Natural killer cell treated with Interleukin-12 subunit alpha and Interleukin-12 subunit beta and Interleukin-15 and Interleukin-18, amount 100 ng/mL, for 72 hours (primary cell): ENCODE measurements at regions not wholly inside any gene's neighbourhood (a gene's known extent, or its start where the extent isn't known, plus 50 kb on each side); places are given as distances from the start of the nearest gene placed in this dataset.
"Not testable (repeated sequence)": the region's sequence is repeated elsewhere in the genome, so short reads cannot be mapped to it uniquely, and the experiment has no call there.

Experiments used
- ATAC-seq, 2 donors: fragments of 150-1000 bp; cut with Tn5 transposase in 1 of 2; sonication (Bioruptor Pico), chemical (Tn5 transposase) in 1 of 2; 2 replicates each; pipeline ENCODE4 v1.10.0; 2021
- DNase-seq: peaks from one replicate; pipeline ENCODE4 v3.0.0; 2022; ENCODE audit warnings: low spot score
- H3K27ac Mint-ChIP-seq, 2 donors: 1 replicate in 1 of 2; 2 replicates in 1 of 2; pipeline ENCODE4 v1.8.0; 2022; ENCODE audit warnings: mixed read lengths in 2 of 2, mild to moderate bottlenecking in 1 of 2, moderate library complexity in 1 of 2
- H3K27me3 Mint-ChIP-seq, 2 donors: 1 replicate in 1 of 2; 2 replicates in 1 of 2; pipeline ENCODE4 v1.8.0; 2022; ENCODE audit warnings: mixed read lengths in 2 of 2
- H3K36me3 Mint-ChIP-seq: one replicate; pipeline ENCODE4 v1.8.0; 2022; ENCODE audit warnings: mixed read lengths
- H3K4me1 Mint-ChIP-seq, 2 donors: 1 replicate in 1 of 2; 2 replicates in 1 of 2; pipeline ENCODE4 v1.8.0; 2022; ENCODE audit warnings: low read depth in 2 of 2, mixed read lengths in 2 of 2, mild to moderate bottlenecking in 1 of 2
- H3K4me3 Mint-ChIP-seq: one replicate; pipeline ENCODE4 v1.8.0; 2022; ENCODE audit warnings: mixed read lengths
- H3K9me3 Mint-ChIP-seq: 2 replicates; pipeline ENCODE4 v1.8.0; 2022; ENCODE audit warnings: mixed read lengths

DNA sequence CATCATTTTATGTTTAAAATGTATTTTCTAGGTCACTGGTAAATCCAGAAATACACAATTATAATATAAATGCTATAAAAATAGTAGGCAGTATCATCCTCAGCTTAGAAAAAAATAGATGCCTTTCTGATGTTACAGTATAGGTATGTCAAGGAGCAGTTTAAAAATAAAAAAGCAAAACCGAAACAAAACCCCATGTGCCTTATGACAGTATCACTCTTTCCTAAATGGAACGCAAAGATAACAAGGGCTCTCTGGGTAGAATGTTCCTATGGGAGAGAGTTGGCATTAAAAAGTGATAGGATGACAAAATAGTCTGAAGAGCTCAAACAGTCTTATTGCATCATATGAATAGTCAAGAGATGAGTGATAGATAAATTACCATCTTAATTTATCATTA, 172.1 kb downstream of the DSC3 start:
- no peak overlapping the region for H3K4me3 Mint-ChIP-seq
- no peaks in the 10 kb centered on the region for H3K36me3 Mint-ChIP-seq
- no peak overlapping the region for H3K27ac Mint-ChIP-seq
- peaks cover 4% of the 10 kb centered on the region for H3K9me3 Mint-ChIP-seq
- ATAC-seq (no peak), DNase-seq (no peak)
- no peaks in the 10 kb centered on the region for H3K27me3 Mint-ChIP-seq
- H3K4me1 Mint-ChIP-seq = no peaks in the 10 kb centered on the region

DNA sequence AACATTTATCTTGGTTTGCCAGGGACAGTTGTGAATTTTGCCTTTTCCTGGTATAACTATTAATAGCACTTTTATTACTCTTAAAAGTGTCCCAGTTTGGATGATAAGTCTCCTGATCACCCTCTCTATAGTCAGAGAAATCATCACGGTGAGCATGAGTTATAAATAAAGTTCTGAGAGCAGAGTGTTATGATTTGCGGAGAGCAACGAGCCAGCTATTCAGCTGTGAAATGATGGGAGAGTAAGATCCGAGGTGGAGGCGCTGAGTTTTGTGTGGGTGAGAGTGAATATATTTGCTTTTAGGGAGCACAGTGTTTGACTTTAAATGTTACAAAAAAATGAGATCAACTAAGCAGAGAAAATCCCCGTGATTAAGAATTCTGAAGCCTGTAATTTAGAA, 179.6 kb downstream of the DSC3 start:
- H3K4me1 Mint-ChIP-seq = no peaks in the 10 kb centered on the region
- H3K27me3 Mint-ChIP-seq = no peaks in the 10 kb centered on the region
- no peak for DNase-seq
- H3K9me3 Mint-ChIP-seq = peaks cover 15% of the 10 kb centered on the region
- no peak overlapping the region for H3K4me3 Mint-ChIP-seq
- H3K27ac Mint-ChIP-seq = no peak overlapping the region
- peaks cover 5% of the 10 kb centered on the region for H3K36me3 Mint-ChIP-seq
- ATAC-seq = no peak

DNA sequence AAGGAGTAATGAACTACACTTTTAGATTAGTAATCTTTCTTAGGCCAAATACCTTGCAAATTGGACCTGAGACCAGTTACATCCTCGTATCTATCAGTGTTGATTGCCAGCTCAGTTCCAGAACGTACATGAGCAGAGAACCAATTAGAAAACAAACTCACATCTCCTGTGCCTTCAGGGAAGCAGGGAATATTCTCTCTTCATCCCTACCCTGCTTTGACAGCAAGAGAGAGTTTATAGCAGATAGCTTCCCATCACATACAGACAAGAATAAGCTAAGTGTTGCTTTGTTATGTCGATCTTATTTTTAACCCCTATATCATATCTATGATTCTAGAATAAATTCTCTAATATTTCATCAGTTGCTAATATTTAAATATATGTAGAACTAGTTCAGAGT, 181.8 kb downstream of the DSC3 start:
- no peak for ATAC-seq
- peaks cover 13% of the 10 kb centered on the region for H3K9me3 Mint-ChIP-seq
- H3K27me3 Mint-ChIP-seq = no peaks in the 10 kb centered on the region

DNA sequence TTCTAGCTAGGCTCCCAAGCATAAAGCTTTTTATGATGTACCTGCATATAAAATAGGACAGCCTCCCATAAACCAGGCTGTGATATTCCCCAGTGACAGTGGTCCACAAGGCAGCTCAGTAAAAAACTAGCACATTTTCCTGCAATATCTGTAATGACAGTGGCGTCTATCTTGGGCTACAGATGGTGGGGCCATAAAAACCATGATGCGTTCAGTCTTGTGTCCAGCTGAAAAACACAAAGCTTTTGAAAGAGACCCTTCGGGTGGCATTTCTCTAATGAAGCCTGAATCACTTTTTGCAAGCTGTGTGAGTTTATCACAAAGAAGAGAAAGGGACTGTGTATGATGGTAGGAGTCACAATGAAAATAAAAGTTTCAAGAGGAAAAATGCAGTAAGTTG, 183.5 kb downstream of the DSC3 start:
- Mint-ChIP-seq H3K27me3 (no peaks in the 10 kb centered on the region), H3K9me3 (peaks cover 9% of the 10 kb centered on the region), H3K27ac (no peak overlapping the region), H3K4me1 (no peaks in the 10 kb centered on the region), H3K4me3 (no peak overlapping the region), H3K36me3 (peaks cover 5% of the 10 kb centered on the region)
- ATAC-seq = no peak
- DNase-seq = no peak

More for the DNA sequence above, 181.8 kb downstream of the DSC3 start:
- Mint-ChIP-seq H3K27ac (no peak overlapping the region), H3K4me3 (no peak overlapping the region), H3K4me1 (no peaks in the 10 kb centered on the region), H3K36me3 (peaks cover 5% of the 10 kb centered on the region)
- DNase-seq = no peak

DNA sequence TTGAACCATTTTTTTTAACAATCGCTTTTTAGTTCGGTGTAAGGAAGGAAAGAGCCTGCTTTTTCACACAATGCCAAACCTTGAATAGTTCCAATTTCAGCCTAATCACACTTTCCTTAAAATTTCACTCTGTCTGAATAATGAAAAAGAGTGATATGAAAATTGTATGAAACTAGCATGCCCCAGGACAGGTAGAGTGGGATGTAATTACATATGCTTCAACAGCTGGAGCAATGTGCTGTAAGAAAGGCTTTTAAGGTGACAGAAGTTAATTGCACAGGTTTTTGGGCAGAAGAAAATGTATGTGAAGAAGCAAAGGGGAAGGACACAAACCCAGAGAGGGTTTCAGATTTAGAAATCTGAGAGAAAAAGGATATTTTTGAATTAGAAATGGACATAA, 184.0 kb downstream of the DSC3 start:
- no peaks in the 10 kb centered on the region for H3K27me3 Mint-ChIP-seq
- H3K9me3 Mint-ChIP-seq = peaks cover 9% of the 10 kb centered on the region
- no peaks in the 10 kb centered on the region for H3K4me1 Mint-ChIP-seq
- ATAC-seq (no peak), DNase-seq (no peak)
- no peak overlapping the region for H3K27ac Mint-ChIP-seq
- H3K36me3 Mint-ChIP-seq = peaks cover 5% of the 10 kb centered on the region
- no peak overlapping the region for H3K4me3 Mint-ChIP-seq

DNA sequence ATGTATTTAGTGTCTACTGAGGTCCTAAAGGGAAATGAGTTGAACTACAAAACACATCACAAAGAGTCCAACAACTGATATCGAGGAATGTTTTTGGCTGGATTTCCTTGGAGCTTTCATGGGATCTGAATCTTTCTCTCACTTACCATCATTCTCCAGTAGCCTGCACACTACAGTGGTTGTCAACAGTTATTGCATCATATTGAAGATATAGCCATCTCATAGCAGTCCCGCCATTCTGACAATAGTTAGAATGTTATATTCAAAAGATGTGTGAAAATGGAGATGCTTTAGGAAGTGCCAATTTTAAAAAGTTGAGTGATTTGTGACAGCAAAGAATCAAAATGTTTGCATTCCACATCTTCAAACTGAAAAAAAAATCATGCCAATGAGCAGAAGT, 186.8 kb downstream of the DSC3 start:
- ATAC-seq = no peak
- no peaks in the 10 kb centered on the region for H3K27me3 Mint-ChIP-seq
- no peak overlapping the region for H3K27ac Mint-ChIP-seq
- H3K4me3 Mint-ChIP-seq = no peak overlapping the region
- no peaks in the 10 kb centered on the region for H3K36me3 Mint-ChIP-seq
- peaks cover 5% of the 10 kb centered on the region for H3K9me3 Mint-ChIP-seq
- no peak for DNase-seq
- H3K4me1 Mint-ChIP-seq = no peaks in the 10 kb centered on the region

DNA sequence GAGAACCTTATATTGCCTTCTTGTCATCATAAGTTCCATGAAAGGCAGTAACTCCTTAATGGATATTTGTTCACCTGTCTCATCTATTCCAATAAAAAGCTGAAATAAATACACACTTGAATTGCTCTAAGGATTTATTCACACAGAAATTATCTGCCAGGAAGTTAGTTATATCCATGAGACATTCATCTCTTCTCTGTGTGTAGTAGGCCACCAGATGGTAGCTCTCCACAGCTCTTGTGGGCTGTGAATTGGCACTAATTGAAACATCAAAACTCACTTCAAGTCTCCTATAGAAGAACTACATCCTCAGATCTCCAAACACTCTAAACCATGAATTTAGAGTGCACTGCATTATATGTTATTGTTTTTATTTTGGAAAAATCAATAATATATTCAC, 189.6 kb downstream of the DSC3 start:
- no peak for DNase-seq
- Mint-ChIP-seq H3K36me3 (no peaks in the 10 kb centered on the region), H3K4me1 (no peaks in the 10 kb centered on the region), H3K27ac (no peak overlapping the region), H3K4me3 (no peak overlapping the region), H3K9me3 (peaks cover 7% of the 10 kb centered on the region), H3K27me3 (no peaks in the 10 kb centered on the region)
- no peak for ATAC-seq

DNA sequence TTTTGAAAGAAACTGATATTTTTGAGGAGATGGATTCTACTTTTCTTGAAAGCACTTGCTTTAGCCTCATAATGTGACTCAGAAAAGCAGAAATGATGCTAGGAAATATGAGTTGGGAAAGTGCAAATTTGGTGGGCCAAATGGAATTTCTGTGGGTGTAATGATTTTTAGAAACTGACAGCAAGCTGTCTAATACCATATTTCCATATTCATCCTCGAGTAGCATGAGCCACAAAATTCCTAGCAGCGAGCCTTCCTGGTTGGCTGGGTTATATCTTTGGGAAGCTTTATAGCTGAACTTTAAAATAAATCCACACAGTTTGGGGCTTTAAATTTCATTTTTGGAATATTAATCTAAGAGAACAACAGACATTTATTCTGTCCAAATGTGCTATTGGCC, 190.0 kb downstream of the DSC3 start:
- Mint-ChIP-seq H3K27ac (no peak overlapping the region), H3K36me3 (no peaks in the 10 kb centered on the region), H3K4me3 (no peak overlapping the region), H3K9me3 (peaks cover 8% of the 10 kb centered on the region), H3K4me1 (no peaks in the 10 kb centered on the region), H3K27me3 (no peaks in the 10 kb centered on the region)
- ATAC-seq = no peak
- no peak for DNase-seq

DNA sequence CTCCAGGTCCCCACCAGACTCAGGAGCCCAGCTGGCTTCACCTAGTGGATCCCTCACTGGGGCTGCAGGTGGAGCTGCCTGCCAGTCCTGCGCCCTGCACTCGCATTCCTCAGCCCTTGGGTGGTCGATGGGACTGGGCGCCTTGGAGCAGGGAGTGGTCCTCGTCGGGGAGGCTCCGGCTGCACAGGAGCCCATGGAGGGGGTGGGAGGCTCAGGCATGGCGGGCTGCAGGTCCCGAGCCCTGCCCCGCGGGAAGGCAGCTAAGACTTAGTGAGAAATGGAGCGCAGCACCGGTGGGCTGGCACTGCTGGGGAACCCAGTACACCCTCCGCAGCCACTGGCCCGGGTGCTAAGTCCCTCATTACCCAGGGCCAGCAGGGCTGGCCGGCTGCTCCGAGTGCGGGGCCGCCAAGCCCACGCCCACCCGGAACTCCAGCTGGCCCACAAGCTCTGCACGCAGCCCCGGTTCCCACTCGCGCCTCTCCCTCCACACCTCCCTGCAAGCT, 203.4 kb downstream of the DSC3 start:
- not testable (repeated sequence) for H3K4me3 Mint-ChIP-seq, H3K27me3 Mint-ChIP-seq, H3K27ac Mint-ChIP-seq, ATAC-seq, H3K36me3 Mint-ChIP-seq, DNase-seq, H3K4me1 Mint-ChIP-seq
- peaks cover 29% of the 10 kb centered on the region for H3K9me3 Mint-ChIP-seq

DNA sequence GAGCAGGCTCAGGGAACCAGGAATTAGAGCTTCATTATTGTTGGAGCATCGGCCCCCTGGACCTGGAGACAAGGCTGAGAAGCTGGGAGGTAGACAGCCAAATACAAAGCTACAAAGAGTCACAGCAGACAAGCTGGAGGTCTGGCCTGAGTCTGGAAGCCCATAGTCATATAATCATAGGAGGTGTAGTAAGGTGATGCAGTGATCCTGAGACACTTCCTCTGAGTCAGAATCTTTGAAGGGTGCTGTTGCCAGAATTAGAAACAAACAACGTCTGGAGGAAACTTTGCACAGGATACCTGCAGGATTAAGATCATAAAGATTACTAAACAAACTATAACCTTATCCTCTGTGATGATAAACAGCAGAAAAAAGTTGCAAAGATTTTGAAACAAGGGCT, 213.8 kb downstream of the DSC3 start:
- DNase-seq (no peak), ATAC-seq (no peak)
- Mint-ChIP-seq H3K4me1 (no peaks in the 10 kb centered on the region), H3K27me3 (no peaks in the 10 kb centered on the region), H3K9me3 (peaks cover 24% of the 10 kb centered on the region), H3K4me3 (no peak overlapping the region), H3K36me3 (peaks cover 15% of the 10 kb centered on the region), H3K27ac (no peak overlapping the region)

DNA sequence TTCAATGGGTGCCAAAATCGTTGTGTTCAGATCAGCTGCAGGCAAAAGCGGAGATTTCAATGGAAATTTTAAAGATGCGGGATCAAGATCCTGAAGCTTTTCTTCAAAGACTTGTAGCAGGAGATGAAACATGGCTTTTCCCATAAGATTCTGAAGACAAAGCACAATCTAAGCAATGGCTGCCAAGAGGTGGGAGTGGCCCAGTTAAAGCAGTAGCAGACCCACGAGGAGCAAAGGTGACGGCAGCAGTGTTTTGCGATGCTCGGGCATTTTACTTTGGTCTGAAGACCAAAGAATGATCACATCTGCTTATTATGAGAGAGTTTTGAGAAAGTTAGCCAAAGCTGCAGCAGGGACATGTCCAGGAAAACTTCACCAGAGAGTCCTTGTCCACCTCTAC, 222.9 kb downstream of the DSC3 start:
- no peak overlapping the region for H3K27ac Mint-ChIP-seq
- ATAC-seq (no peak), DNase-seq (no peak)
- no peaks in the 10 kb centered on the region for H3K4me1 Mint-ChIP-seq
- no peak overlapping the region for H3K4me3 Mint-ChIP-seq
- H3K9me3 Mint-ChIP-seq = peaks cover 12% of the 10 kb centered on the region
- H3K36me3 Mint-ChIP-seq = peaks cover 11% of the 10 kb centered on the region
- H3K27me3 Mint-ChIP-seq = no peaks in the 10 kb centered on the region

DNA sequence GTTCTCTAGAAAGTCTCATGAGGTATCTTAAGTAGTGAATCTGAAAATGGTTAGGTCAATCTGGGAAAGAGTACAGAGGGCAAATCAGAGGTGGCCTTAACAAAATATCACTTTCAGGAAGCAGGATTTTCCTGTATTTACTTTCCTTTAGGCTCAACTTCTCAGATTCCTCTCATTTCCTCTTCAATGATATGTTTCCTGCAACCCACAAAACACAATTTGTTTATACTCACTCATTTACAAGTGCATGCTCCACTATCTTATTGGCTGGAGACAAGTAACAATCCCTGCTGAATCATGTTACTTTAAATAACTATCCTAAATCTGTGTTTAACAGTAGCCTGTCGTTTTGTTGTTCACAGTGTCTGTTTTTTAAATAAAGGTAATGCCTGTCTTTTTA, 228.1 kb downstream of the DSC3 start:
- Mint-ChIP-seq H3K4me3 (no peak overlapping the region), H3K27me3 (no peaks in the 10 kb centered on the region), H3K36me3 (peaks cover 11% of the 10 kb centered on the region), H3K27ac (no peak overlapping the region), H3K9me3 (peaks cover 27% of the 10 kb centered on the region), H3K4me1 (no peaks in the 10 kb centered on the region)
- no peak for ATAC-seq
- no peak for DNase-seq

DNA sequence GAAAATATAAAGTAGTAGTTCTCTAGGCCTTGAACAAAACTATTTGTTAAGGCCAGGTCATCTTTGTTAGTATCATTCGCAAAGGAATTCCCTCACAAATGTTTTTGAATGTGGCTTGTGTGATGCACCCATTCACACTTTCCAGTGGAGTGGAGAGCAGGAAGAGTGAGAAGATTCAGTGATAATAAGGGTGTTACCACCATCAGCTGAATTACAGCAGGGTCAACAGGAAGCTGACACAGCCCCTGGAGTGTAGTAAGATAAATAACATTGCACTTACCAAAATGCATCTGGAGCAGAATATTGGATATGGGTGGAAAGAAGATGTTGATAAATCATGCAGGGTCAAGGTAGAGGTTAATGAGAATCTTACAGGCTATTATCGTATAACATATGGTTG, 231.0 kb downstream of the DSC3 start:
- Mint-ChIP-seq H3K4me1 (no peaks in the 10 kb centered on the region), H3K4me3 (no peak overlapping the region), H3K9me3 (peaks cover 21% of the 10 kb centered on the region), H3K27me3 (no peaks in the 10 kb centered on the region), H3K36me3 (peaks cover 5% of the 10 kb centered on the region), H3K27ac (no peak overlapping the region)
- ATAC-seq (no peak), DNase-seq (no peak)

DNA sequence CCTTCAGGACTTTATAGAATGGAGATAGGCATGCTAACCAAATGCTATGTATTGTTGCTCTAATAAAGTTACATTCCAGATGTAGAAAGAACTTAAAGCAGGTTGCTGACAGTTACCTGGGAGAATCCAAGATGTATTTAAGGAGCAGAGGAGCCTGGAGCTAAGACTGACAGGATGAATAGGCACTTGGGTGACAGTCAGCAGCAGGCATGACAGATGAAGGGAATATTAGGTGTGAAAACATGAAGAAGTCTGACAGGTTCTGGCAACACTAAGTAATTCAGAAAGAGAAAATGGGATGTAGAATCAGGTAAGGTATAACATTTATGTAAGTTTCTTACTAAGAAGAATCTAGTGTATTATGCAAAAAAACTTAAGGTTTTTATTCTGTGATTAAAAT, 232.0 kb downstream of the DSC3 start:
- ATAC-seq (no peak), DNase-seq (no peak)
- Mint-ChIP-seq H3K9me3 (peaks cover 18% of the 10 kb centered on the region), H3K36me3 (no peaks in the 10 kb centered on the region), H3K4me1 (no peaks in the 10 kb centered on the region), H3K27me3 (no peaks in the 10 kb centered on the region), H3K4me3 (no peak overlapping the region), H3K27ac (no peak overlapping the region)

DNA sequence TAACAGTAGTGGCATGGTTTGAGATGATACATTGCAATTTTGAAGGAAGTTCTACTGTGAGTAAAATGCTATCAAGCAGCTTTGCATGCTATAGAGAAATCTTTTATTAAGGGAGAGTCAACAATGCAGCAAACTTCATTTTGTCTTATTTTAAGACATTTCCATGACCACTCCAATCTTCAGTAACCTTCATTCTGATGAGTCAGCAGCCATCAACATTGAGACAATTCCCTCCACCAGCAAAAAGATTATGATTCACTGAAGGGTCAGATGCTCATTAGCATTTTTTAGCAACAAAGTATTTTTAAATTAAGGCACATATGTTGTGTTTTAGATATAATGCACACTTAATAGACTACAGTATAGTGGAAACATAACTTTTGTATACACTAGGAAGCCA, 235.7 kb downstream of the DSC3 start:
- no peak for ATAC-seq
- H3K4me3 Mint-ChIP-seq = no peak overlapping the region
- H3K27me3 Mint-ChIP-seq = no peaks in the 10 kb centered on the region
- H3K4me1 Mint-ChIP-seq = no peaks in the 10 kb centered on the region
- H3K9me3 Mint-ChIP-seq = peaks cover 21% of the 10 kb centered on the region
- no peak for DNase-seq
- no peaks in the 10 kb centered on the region for H3K36me3 Mint-ChIP-seq
- no peak overlapping the region for H3K27ac Mint-ChIP-seq
